H1 (cell line): ENCODE measurements at regions not wholly inside any gene's neighbourhood (a gene's known extent, or its start where the extent isn't known, plus 50 kb on each side); places are given as distances from the start of the nearest gene placed in this dataset.

Experiments used
- CHD1 ChIP-seq: IDR thresholded peaks from 2 replicates; pipeline ENCODE4 v1.6.1; 2012; ENCODE audit warnings: low read depth, low read length, improper control_type of control experiment
- CHD2 ChIP-seq: IDR thresholded peaks from 2 replicates; pipeline ENCODE4 v1.6.1; 2012; ENCODE audit warnings: low read length, improper control_type of control experiment
- EGR1 ChIP-seq: IDR thresholded peaks from 2 replicates; pipeline ENCODE4 v1.6.1; 2011; ENCODE audit warnings: low read depth, low read length, borderline replicate concordance
- PHF8 ChIP-seq: fragments of 200-600 bp; sonication (generic); conservative IDR thresholded peaks from 2 replicates; pipeline ENCODE4 v1.7.1; 2012; ENCODE audit warnings: low read depth, mild to moderate bottlenecking, inconsistent platforms, low read length, moderate library complexity

GRCh38 chr9:82891321-82891720 is 171.6 kb downstream of the RASEF start (continued):
- TF ChIP-seq CHD1 (no peak), PHF8 (no peak), EGR1 (no peak), CHD2 (no peak)
